UCSD-AML1 (cell line): ENCODE measurements at regions not wholly inside any gene's neighbourhood (a gene's known extent, or its start where the extent isn't known, plus 50 kb on each side); places are given as distances from the start of the nearest gene placed in this dataset.
A peak's percentile ranks its signal among the peaks of the same experiment; 100 is the strongest.

ENCODE experiments used
- DNase-seq: peaks from one replicate; lab custom pipeline; 2025; ENCODE audit not compliant: unreplicated experiment; lab: John Stamatoyannopoulos, UW

GRCh38 chr7:17227766-17228490 lies 70.5 kb upstream of the AHR start:
- no peak for DNase-seq

- no peak for DNase-seq
Observed at GRCh38 chr7:17229228-17229627, 69.2 kb upstream of the AHR start.

DNA sequence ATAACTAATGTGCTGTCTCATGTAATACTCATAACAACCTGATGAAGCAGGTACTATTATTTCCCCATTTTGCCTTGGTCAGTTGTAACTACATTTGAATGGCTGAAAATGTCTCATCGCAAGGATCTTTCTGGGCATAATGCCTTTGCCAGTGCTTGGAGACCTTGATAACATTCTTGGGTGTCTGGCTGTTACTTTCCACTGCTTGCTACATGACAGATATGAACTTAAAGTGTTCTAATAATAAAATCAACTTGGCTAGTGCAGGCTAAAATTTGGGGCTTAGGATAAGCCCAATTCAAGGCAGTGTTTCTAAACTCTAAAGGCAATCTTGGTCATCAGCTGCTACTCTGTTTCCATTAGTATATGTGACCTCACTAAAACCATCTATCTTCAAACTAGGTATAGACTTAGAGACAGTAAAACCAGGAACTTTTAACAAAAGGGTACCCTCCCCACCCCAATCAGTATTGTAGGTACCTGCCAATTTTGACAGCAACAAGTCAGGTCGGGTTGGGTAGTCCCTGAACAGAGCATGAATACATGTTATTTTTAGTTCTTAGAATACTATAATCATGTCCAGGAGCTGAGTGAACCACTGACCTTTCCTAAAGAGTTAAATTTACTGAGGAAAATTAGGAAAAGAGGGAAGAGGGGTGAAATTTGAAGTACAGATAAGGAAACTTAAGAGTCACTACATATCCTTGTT lies 68.2 kb upstream of the AHR start:
- DNase-seq = no peak

DNA sequence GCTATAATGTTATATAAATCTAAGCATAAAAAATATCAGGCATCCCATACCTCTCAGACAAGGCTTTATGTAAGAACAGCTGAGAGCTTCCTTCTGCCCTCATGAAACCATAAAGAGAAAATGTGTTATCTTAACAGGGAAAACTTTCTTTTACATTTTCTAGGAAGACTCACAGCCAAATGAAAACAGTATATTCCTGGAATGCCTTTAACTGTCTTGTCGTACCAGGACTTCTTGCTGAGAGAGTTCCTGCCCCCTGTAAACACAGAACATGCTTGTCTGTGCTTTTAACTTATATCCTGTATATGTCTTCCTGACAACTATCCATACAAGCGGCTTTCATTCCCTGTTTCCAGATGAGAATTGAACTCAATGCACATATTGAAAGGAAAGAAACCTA lies 64.8 kb upstream of the AHR start:
- no peak for DNase-seq

- DNase-seq = peak; percentile 15
Observed at GRCh38 chr7:17234030-17234397, 64.4 kb upstream of the AHR start.

DNA sequence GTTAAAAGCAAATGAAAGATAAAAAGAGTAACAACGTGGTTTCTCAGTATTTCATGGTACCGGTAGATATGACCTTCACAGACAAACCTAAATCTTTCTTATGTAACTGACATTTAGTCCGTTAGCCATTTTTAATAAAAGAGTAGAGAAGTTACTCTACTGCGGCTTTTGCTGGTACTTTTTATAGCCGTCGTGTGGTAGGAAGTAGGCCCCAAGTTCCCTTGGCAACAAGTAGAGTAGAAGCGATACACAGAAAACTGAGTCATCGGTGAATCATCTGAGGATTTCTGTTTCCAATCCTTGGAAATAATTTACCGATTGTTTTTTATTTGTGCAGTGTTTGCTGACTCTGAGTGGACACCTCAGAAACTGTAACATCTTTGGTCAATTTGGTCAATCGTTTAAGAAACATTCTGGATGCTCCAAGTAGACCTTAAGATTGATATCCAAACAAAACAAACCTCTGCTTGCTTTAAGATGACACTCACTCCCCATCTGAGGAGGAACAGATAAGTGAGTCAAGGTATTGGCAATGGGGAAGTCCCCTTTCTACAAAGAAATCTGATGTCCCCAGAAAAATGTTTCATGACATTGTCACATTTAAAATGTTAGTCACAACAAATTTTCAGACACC lies 63.9 kb upstream of the AHR start:
- DNase-seq = peak; percentile 13

- DNase-seq = no peak
Observed at GRCh38 chr7:17236171-17236570, 62.3 kb upstream of the AHR start.

DNA sequence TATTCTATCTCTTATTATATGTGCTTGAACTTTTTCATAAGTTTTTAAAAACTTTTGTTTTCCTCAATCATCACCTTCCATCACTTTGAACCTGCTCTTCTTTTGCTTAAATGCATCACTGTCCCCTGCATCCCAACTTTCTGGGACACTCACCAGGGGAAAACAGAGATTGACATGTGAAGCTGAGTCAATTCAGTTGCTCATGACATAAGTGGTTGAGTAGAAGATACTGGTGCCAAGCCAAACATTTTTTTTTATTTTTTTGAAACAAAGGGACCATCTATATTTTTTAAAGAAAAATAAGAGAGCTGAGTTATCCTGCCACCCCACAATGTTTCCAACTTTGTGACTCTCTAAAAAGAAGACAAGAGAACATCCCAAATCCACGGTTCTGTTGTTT lies 61.8 kb upstream of the AHR start:
- DNase-seq = no peak

- no peak for DNase-seq
Observed at GRCh38 chr7:17239046-17239445, 59.4 kb upstream of the AHR start.

GRCh38 chr7:17239683-17240521 lies 58.5 kb upstream of the AHR start:
- no peak for DNase-seq

- no peak for DNase-seq
Observed at GRCh38 chr7:17242504-17242903, 55.9 kb upstream of the AHR start.

DNA sequence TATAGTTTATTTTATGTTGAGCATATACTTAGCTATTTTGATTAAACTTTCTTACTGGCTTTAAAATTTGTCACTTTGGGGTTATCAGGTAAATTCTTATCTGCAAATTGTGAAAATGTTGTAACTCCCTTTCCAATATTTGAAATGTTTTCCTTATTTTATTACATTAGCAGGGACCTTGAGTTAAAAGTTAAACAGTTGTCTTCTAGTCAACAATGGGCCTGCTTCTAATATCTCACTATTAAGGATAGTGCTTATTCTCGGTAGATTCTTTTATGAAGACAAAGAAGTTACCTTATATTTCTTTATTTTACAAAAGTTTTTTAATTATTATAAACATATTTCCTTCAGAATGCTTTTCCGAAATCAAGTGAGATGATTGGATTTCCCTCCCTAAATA lies 53.7 kb upstream of the AHR start:
- no peak for DNase-seq

DNA sequence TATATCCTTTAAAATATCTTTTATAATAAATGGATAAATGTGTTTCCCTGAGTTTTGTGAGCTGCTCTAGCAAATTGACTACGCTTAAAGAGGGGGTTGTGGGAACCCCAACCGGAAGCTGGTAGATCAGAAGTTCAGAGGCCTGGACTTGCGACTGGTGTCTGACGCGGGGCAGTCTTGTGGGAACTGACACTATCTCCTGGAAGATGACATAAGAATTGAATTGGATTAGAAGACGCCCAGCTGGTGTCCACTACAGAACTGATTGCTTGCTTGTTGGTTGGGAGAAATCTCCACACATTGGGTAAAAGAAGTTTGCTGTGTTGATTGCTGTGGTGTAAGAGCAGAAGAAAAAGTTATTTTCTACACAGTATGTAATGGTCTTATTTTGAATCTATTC lies 51.1 kb upstream of the AHR start:
- DNase-seq = no peak

DNA sequence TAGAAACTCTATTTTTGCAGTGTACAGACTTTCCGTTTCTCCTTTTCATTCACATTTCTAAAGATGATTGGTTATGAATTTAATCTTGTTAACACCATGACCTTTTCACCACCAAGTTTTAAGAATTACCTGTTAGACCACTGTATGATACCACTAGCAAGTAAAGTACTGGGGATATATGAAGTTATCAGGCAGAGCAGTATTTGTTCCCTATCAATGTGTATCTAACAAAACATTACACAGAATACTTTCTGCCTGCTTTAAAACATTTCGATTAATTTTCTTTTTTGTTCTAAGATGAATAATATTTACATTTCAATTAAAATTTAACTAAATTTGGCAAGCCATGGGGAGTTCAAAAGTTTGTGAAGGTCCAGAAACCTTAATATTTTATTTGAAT lies 49.9 kb upstream of the AHR start:
- DNase-seq = no peak
